ENCODE measurements at regions not wholly inside any gene's neighbourhood (a gene's known extent, or its start where the extent isn't known, plus 50 kb on each side); places are given as distances from the start of the nearest gene placed in this dataset.

GRCh38 chr12:66899588-66899987 lies 220.7 kb upstream of the GRIP1 start:
- no peak for TF ChIP-seq CTCF (IDR thresholded peaks at IDR 0.05; ENCODE audit: poor library complexity, severe bottlenecking)
- no peak for TF ChIP-seq MXI1 (conservative IDR thresholded peaks at IDR 0.05; ENCODE audit: poor library complexity, severe bottlenecking)
- no peak for TF ChIP-seq POLR2AphosphoS5 (IDR thresholded peaks at IDR 0.05)
- TF ChIP-seq EZH2 (IDR thresholded peaks at IDR 0.05; ENCODE audit: borderline replicate concordance, insufficient read depth, low read length, poor library complexity, severe bottlenecking), result no peak
- TF ChIP-seq EP300 (conservative IDR thresholded peaks at IDR 0.05; ENCODE audit: poor library complexity, severe bottlenecking), result no peak
- TF ChIP-seq TAF1 (IDR thresholded peaks at IDR 0.05; ENCODE audit: low read depth), result no peak
- TF ChIP-seq REST (IDR thresholded peaks at IDR 0.05; ENCODE audit: borderline replicate concordance), result no peak
- no peak for TF ChIP-seq SMC3 (conservative IDR thresholded peaks at IDR 0.05; ENCODE audit: poor library complexity)
- TF ChIP-seq RAD21 (conservative IDR thresholded peaks at IDR 0.05), result no peak
